SU-DHL-6 (cell line): ENCODE measurements at regions not wholly inside any gene's neighbourhood (a gene's known extent, or its start where the extent isn't known, plus 50 kb on each side); places are given as distances from the start of the nearest gene placed in this dataset.

Source experiments
- CTCF ChIP-seq: fragments of 200-600 bp; sonication (generic); IDR thresholded peaks from one replicate; pipeline ENCODE4 v1.5.1; 2017; ENCODE audit warnings: antibody characterized with exemption, mild to moderate bottlenecking, low read length, moderate library complexity; ENCODE audit not compliant: insufficient read depth, poor library complexity, severe bottlenecking
- EZH2phosphoT487 ChIP-seq: fragments of 200-600 bp; sonication (generic), shearing (Covaris generic); conservative IDR thresholded peaks from 2 replicates; pipeline ENCODE4 v1.6.1; 2018; ENCODE audit warnings: mild to moderate bottlenecking, antibody characterized with exemption, low read length, moderate library complexity, mixed read lengths

GRCh38 chr5:27474395-27474794, 436.0 kb upstream of the CDH9 start:
- no peak for TF ChIP-seq CTCF
- TF ChIP-seq EZH2phosphoT487: no peak
